ENCODE measurements at regions not wholly inside any gene's neighbourhood (a gene's known extent, or its start where the extent isn't known, plus 50 kb on each side); places are given as distances from the start of the nearest gene placed in this dataset.

- no peak for DNase-seq (ENCODE audit: low spot score)
Observed at GRCh38 chr3:176430244-176431037, 766.8 kb downstream of the TBL1XR1 start.

DNA sequence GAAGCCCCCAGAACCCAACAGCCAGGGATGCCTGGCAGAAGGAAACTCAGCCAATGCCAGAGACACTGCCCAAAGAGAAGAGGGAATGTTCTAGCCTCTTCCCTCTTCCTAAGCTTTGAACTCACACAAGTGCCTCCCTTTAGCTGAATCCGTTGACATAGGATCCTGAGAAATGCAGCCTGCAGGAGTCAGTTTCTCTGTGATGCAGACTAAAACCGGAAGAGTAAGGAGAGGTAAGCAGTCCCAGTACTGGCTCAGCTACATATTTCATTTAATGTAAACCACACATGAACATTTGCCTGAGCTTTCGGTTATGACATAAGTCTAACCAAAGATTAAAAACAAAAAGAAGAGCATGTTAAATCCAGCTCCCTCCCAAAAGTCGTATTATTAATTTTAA is 768.7 kb downstream of the TBL1XR1 start:
- DNase-seq (ENCODE audit: low spot score): no peak

GRCh38 chr3:176426371-176426770 is 770.9 kb downstream of the TBL1XR1 start:
- no peak for DNase-seq (ENCODE audit: low spot score)

DNA sequence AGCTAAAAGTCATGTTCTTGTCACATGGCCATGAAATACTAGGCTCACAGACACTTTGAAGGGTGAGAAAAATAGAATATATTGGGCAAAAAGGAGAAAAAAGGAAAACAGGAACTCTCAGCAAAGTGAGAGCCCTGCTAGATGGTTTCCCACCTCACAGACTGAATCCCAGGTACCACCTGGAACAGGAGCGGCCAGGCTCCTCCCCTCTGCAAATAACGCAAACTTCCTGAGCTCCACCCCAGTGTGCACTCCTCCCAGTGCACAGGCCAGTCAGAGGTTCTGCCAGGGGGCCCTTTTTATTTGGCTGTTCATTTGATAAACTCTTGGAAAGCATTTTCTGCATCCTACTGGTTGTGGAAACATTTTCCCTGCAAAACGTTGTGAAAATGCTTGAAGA is 780.4 kb downstream of the TBL1XR1 start:
- no peak for DNase-seq (ENCODE audit: low spot score)

DNA sequence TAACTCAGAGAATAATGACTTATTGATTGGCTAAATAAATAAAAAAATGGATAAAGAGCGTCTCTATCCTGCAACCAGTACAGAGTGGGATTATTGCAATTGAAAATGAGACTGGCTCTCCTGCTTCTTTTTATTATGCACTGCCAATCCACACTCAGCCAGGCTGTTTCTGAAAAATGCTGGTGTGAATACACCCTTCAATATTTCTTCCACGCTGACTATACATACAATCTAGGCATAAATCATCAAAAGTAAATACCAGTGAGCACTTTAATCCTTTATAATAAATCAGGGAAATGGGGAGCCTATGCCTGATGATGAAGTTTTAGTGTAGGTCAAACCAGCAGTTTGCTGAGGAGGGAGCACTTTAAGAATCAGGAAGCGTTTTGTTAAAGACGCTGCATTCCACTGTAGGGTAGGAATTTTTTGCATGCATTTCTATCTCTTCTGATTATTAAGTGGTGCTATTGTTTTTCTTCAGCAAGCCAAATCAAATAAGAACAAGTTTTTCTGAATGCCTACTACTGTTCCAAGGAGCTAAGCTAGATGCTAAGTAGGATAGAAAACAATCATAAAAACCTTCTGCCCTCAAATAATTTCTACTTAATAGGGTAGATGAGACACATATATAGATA is 781.5 kb downstream of the TBL1XR1 start:
- no peak for DNase-seq (ENCODE audit: low spot score)

- no peak for DNase-seq (ENCODE audit: low spot score)
Observed at GRCh38 chr3:176412771-176413170, 784.5 kb downstream of the TBL1XR1 start.

DNA sequence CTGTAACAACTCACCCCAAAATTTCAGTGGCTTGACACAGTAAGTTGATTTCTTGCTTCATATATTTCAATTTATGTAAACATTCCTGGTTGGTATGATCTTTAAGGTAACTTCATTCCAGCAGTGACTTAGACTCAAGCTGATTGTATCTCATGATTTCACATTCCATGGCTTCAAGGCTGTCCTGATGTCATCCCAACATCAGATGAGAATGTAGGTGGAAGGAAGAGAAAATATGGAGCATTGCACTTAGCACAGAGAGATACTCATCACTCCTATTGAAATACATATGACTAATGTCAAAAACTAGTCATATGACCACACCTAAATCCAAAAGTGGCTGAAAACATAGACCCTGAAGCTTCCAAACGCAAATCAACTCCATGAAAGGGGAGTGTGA is 793.8 kb downstream of the TBL1XR1 start:
- DNase-seq (ENCODE audit: low spot score): no peak

GRCh38 chr3:176401211-176401610 is 796.1 kb downstream of the TBL1XR1 start:
- no peak for DNase-seq (ENCODE audit: low spot score)

DNA sequence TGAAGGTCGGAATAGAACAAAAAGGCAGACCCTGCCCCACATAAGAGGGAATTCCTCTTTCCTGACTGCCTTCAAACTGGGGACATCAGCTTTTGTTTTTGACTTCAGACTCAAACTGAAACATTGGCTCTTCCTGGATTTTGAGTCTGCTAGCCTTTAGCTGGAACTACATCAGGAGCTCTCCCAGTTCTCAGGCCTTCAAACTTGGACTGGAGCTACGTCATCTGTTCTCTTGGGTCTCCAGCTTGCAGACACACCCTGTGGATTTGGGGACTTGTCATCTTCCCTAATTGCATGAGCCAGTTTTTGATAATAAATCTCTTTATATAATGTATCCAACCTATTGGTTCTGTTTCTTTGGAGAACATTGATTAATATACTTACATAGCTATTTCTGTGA is 798.1 kb downstream of the TBL1XR1 start:
- no peak for DNase-seq (ENCODE audit: low spot score)

DNA sequence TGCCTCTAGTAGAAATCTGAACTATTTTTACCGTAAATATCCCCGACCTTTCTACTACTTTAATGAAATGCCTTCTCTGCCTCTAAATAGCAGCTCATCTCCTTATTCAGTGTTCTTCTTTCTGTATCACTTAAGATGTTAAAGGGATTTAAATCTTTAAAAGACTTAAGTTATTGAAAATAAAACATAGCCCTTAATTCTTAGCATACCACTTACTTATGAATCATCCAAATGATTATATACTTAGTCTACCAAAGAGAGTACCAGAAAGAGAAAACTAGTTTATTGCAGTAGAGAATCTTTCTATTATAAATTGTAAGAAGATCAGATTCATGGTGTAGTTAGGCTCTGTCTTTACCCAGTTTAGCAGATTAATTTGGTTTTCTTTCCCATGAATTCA is 802.0 kb downstream of the TBL1XR1 start:
- no peak for DNase-seq (ENCODE audit: low spot score)

GRCh38 chr3:176378789-176379188 is 818.5 kb downstream of the TBL1XR1 start:
- no peak for DNase-seq (ENCODE audit: low spot score)

GRCh38 chr3:176376531-176376930 is 820.8 kb downstream of the TBL1XR1 start:
- no peak for DNase-seq (ENCODE audit: low spot score)

DNA sequence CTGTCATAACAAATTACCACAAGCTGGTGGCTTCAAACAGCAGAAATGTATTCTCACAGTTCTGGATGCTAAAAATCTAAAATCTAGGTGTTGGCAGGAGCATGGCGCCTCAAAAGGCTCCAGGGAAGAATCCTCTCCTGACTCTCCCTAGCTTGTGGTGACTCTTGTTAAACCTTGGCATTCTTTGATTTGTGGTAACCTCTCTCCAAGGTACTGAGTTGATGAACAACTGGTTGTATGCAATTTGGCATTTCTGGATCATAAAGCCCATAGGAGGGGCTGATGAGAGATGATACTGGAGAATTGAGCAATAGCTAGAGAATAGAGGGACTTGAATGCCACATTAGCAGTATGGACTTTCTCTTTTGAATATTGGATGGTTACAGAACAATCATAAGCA is 821.8 kb downstream of the TBL1XR1 start:
- DNase-seq (ENCODE audit: low spot score): no peak

DNA sequence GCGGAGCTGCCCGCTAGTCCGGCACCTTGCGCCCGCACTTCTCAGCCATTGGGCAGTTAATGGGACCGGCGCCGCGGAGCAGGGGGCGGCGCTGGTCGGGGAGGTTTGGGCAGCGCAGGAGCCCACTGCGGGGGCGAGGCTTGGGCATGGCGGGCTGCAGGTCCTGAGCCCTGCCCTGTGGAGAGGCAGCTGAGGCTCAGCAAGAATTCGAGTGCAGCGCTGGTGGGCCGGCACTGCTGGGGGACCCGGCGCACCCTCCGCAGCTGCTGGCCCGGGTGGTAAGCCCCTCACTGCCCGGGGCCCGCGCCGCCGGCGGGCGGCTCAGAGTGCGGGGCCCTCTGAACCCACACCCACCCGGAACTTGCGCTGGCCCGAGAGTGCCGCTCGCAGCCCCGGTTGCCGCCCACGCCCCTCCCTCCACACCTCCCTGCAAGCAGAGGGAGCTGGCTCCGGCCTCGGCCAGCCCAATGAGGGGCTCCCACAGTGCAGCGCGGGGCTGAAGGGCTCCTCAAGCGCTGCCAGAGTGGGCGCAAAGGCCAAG is 835.0 kb downstream of the TBL1XR1 start:
- no peak for DNase-seq (ENCODE audit: low spot score)

DNA sequence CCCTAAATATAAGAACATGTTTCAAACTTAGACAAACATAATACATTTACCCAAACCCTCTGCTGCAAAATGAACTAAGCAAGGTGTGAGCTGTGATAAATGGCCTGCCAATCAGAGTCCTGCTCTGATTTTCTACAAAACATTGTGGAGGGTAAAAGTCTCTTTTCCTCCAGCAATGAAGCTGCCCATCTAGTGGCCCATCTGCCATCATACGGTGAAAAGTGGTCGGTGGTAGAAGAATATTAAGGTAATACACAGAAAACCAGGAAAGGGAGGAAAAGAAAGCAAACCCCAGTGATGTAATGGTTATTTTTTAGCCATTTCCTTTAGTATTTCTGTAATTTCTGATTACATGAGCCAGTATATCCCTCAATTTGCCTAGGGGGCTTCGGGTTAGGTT is 838.1 kb downstream of the TBL1XR1 start:
- DNase-seq (ENCODE audit: low spot score): no peak

GRCh38 chr3:176357891-176358290 is 839.4 kb downstream of the TBL1XR1 start:
- no peak for DNase-seq (ENCODE audit: low spot score)

GRCh38 chr3:176354843-176355242 is 842.4 kb downstream of the TBL1XR1 start:
- DNase-seq (ENCODE audit: low spot score): no peak

DNA sequence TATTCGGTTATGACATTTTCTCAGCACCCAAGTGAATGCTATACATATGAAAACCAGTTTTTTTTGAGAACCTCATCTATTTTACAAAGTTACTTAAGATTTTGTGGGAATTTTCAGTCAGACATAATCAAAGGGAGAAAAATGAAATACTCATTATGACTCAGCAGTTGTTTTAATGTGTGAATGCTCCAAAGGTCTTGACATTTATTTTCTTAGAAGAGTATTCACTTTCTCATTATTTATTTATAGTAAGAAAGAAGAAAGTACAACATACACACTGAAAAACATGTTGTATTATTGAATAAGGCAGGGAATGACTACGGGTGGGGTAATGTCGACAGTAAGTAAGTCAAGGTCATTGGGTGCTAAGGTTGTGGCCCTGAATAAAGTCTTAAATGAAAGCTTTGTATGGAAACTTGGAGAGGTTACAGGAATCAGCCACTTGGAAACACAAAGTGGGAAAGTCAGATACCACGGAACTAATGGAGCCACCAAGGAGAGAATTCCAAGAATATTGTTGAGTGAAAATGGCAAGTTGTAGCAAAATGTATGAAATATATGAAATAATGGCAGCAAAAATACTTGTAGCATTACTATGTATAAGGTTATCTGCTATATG is 844.5 kb downstream of the TBL1XR1 start:
- DNase-seq (ENCODE audit: low spot score): no peak

GRCh38 chr3:176351408-176351807 is 845.9 kb downstream of the TBL1XR1 start:
- DNase-seq (ENCODE audit: low spot score): no peak

DNA sequence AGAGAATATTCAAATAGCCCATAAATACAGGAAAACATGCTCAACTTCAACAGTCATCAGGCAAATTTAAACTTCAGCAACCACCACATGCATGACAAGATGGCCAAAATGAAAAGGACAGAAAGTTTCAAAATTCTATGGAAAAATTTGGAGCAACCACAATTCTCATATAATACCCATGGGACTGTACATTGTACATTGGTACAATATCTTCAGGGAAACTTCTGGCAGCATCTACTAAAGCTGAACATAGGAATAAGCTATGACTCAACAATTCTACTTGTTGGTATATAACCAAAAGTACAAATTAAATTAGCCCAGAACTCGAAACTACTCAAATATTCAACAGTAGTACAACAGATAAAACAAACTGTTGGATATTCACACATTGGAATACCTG is 847.6 kb downstream of the TBL1XR1 start:
- DNase-seq (ENCODE audit: low spot score): no peak

- DNase-seq (ENCODE audit: low spot score): no peak
Observed at GRCh38 chr3:176347424-176348146, 849.7 kb downstream of the TBL1XR1 start.

DNA sequence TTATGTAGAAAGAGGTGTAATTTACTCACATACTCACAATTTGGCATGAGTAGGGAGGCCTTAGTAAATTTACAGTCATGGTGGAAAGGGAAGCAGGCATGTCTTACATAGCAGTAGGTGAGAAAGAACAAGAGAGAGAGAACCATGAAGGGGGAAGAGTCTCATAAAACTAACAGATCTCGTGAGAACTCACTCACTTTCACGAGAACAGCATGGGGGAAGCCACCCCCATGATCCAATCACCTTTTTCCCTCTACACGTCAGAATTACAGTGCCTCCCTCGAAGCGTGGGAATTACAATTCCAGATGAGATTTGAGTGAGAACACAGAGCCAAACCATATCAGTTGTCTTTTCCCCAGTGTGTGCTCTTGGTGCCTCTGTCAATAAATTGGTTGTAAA is 855.3 kb downstream of the TBL1XR1 start:
- DNase-seq (ENCODE audit: low spot score): no peak

All from ureter (tissue), 1 donor.